ENCODE measurements at regions not wholly inside any gene's neighbourhood (a gene's known extent, or its start where the extent isn't known, plus 50 kb on each side); places are given as distances from the start of the nearest gene placed in this dataset.
"Not testable (repeated sequence)": the region's sequence is repeated elsewhere in the genome, so short reads cannot be mapped to it uniquely, and the experiment has no call there.

- no peak for DNase-seq
Measured at GRCh38 chr18:59059140-59059539, 80.5 kb upstream of the SEC11C start.

- no peak for DNase-seq
Measured at GRCh38 chr18:59060551-59060950, 79.1 kb upstream of the SEC11C start.

GRCh38 chr18:59061914-59062642, 77.6 kb upstream of the SEC11C start:
- DNase-seq = no peak

GRCh38 chr18:59062643-59063006, 77.1 kb upstream of the SEC11C start:
- no peak for DNase-seq

GRCh38 chr18:59063300-59063906, 76.3 kb upstream of the SEC11C start:
- no peak for DNase-seq

- DNase-seq = no peak
Measured at GRCh38 chr18:59063912-59064311, 75.8 kb upstream of the SEC11C start.

GRCh38 chr18:59065684-59066083, 74.0 kb upstream of the SEC11C start:
- no peak for DNase-seq

GRCh38 chr18:59067873-59068272, 71.8 kb upstream of the SEC11C start:
- no peak for DNase-seq

GRCh38 chr18:59068276-59069071, 71.2 kb upstream of the SEC11C start:
- DNase-seq = no peak

GRCh38 chr18:59070181-59070912, 69.3 kb upstream of the SEC11C start:
- DNase-seq = peak; percentile 76

- no peak for DNase-seq
Measured at GRCh38 chr18:59072727-59073421, 66.8 kb upstream of the SEC11C start.

GRCh38 chr18:59075923-59076322, 63.8 kb upstream of the SEC11C start:
- DNase-seq = no peak

- no peak for DNase-seq
Measured at GRCh38 chr18:59079264-59079663, 60.4 kb upstream of the SEC11C start.

- not testable (repeated sequence) for DNase-seq
Measured at GRCh38 chr18:59079687-59080501, 59.8 kb upstream of the SEC11C start.

- DNase-seq = no peak
Measured at GRCh38 chr18:59083136-59083818, 56.4 kb upstream of the SEC11C start.

- DNase-seq = no peak
Measured at GRCh38 chr18:59085126-59085794, 54.4 kb upstream of the SEC11C start.

- DNase-seq = peak; percentile 53
Measured at GRCh38 chr18:59085797-59086196, 53.9 kb upstream of the SEC11C start.

- no peak for DNase-seq
Measured at GRCh38 chr18:59086522-59086921, 53.2 kb upstream of the SEC11C start.

GRCh38 chr18:59087391-59087790, 52.3 kb upstream of the SEC11C start:
- no peak for DNase-seq
